OCI-LY7 (cell line): ENCODE measurements at regions not wholly inside any gene's neighbourhood (a gene's known extent, or its start where the extent isn't known, plus 50 kb on each side); places are given as distances from the start of the nearest gene placed in this dataset.

Experiments
- CTCF ChIP-seq: fragments of 200-600 bp; sonication (generic); conservative IDR thresholded peaks from 2 replicates; pipeline ENCODE4 v1.5.1; 2014; ENCODE audit warnings: mild to moderate bottlenecking, antibody characterized with exemption, low read length, moderate library complexity, mixed read lengths
- EZH2phosphoT487 ChIP-seq: fragments of 200-600 bp; sonication (generic); IDR thresholded peaks from 2 replicates; pipeline ENCODE4 v1.6.1; 2018; ENCODE audit warnings: low read depth, borderline replicate concordance, mild to moderate bottlenecking, mixed run types, antibody characterized with exemption, low read length, moderate library complexity, mixed read lengths

- TF ChIP-seq CTCF (no peak), EZH2phosphoT487 (no peak)
Observed at GRCh38 chr6:170096803-170097504, 193.9 kb downstream of the DLL1 start.
